Ectodermal cell (in vitro differentiated cells): ENCODE measurements at regions not wholly inside any gene's neighbourhood (a gene's known extent, or its start where the extent isn't known, plus 50 kb on each side); places are given as distances from the start of the nearest gene placed in this dataset.

ENCODE experiments used
- H3K27ac ChIP-seq: 2 replicates; pipeline ENCODE4 v1.7.0; 2013; ENCODE audit warnings: mild to moderate bottlenecking, low read depth, low read length; ENCODE audit not compliant: insufficient read depth, poor library complexity, severe bottlenecking
- H3K27me3 ChIP-seq: 2 replicates; pipeline ENCODE4 v1.7.0; 2013; ENCODE audit warnings: mild to moderate bottlenecking, low read length; ENCODE audit not compliant: insufficient read depth, control insufficient read depth, poor library complexity, severe bottlenecking
- H3K36me3 ChIP-seq: one replicate; pipeline ENCODE4 v1.7.0; 2013; ENCODE audit warnings: low read length; ENCODE audit not compliant: control insufficient read depth, insufficient read depth
- H3K4me1 ChIP-seq: one replicate; pipeline ENCODE4 v1.7.0; 2013; ENCODE audit warnings: low read length; ENCODE audit not compliant: control insufficient read depth, insufficient read depth
- H3K4me3 ChIP-seq: 2 replicates; pipeline ENCODE4 v1.7.0; 2013; ENCODE audit warnings: low read depth, low read length, control low read depth; ENCODE audit not compliant: insufficient read depth
- H3K9me3 ChIP-seq: 2 replicates; pipeline ENCODE4 v1.7.0; 2013; ENCODE audit warnings: mild to moderate bottlenecking, low read length, moderate library complexity; ENCODE audit not compliant: control insufficient read depth
- WGBS, 2 experiments: methylation state at CpG; one replicate each; pipeline ENCODE4 v1.1.7; 2013; ENCODE audit warnings: missing lambda C conversion rate in 2 of 2; 5-methylcytosine and 5-hydroxymethylcytosine counted together

GRCh38 chr11:80636999-80637398 lies 1196.2 kb upstream of the TENM4 start:
- Histone ChIP-seq H3K27ac (no peak overlapping the region), H3K27me3 (no peaks in the 10 kb centered on the region), H3K4me1 (no peaks in the 10 kb centered on the region), H3K4me3 (no peak overlapping the region), H3K36me3 (no peaks in the 10 kb centered on the region), H3K9me3 (no peaks in the 10 kb centered on the region)
- 86 to 89% methylated on average over 1 to 3 of the region's 3 CpGs for WGBS, 2 experiments

DNA sequence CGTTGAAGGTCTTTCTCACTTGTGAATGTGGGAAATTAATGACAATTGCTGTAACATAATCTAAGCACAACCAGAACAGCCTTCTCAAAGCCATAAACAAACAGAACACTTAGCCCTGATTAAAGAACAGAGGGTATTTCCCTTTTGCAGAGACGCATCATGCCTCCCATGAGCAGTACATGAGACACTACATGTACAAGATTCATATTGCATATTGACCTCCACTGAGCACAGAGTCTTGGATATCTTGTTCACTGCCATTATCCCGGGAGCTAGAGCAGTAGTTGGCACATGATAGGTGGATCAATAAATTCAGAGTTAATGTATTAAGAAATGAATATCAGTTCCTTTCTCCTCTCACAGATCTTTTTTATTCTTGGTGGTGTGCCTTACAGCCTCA lies 1194.3 kb upstream of the TENM4 start:
- no peaks in the 10 kb centered on the region for H3K4me1 ChIP-seq
- H3K27ac ChIP-seq: no peak overlapping the region
- H3K27me3 ChIP-seq: no peaks in the 10 kb centered on the region
- no peaks in the 10 kb centered on the region for H3K9me3 ChIP-seq
- H3K4me3 ChIP-seq: no peak overlapping the region
- 98% methylated on average over 2 of the region's 3 CpGs for WGBS, 2 experiments
- no peaks in the 10 kb centered on the region for H3K36me3 ChIP-seq

DNA sequence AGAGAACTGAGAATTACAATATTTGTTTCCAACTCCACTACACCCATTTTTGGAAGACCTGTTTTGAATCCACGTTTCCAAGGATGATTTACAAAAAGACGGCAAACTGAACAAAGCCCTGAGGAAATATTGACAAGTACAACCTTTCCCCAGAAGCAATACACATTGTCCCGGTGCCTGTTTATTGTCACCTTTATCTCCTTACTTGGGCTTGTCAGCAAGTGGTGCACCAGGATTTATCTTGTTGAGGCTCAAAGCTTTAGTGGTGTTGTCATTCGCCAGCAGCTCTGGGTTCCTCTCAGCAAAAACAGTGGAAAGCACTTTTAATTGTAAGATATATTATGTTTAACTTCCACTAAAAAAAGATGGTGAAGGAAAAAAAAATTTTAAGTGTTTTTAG lies 1191.9 kb upstream of the TENM4 start:
- Histone ChIP-seq H3K4me3 (no peak overlapping the region), H3K36me3 (no peaks in the 10 kb centered on the region), H3K9me3 (no peaks in the 10 kb centered on the region), H3K27ac (no peak overlapping the region), H3K27me3 (no peaks in the 10 kb centered on the region), H3K4me1 (no peaks in the 10 kb centered on the region)
- WGBS, 2 experiments: 93 to 95% methylated on average over 3 of the region's 4 CpGs

DNA sequence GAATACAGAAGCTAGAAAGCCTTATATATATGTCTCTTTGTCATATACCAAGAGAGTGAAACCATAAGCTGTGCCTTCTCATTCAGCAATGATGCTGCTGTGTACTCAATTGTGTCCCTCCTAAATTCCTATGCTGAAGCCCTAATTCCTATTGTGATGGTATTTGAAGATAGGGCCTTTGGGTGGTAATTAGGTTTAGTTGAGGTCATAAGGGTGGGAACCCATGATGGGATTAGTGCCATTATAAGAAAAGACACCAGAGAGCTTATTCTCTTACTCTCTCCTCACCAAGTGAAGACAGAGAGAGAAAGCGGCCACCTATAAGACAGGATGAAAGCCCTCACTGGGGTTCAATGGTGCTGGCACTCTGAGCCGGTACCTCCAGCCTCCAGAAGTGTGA lies 1191.3 kb upstream of the TENM4 start:
- no peaks in the 10 kb centered on the region for H3K27me3 ChIP-seq
- H3K4me1 ChIP-seq: no peaks in the 10 kb centered on the region
- WGBS, 2 experiments: 69 to 79% methylated on average over 2 of the region's 2 CpGs
- no peak overlapping the region for H3K27ac ChIP-seq
- H3K36me3 ChIP-seq: no peaks in the 10 kb centered on the region
- no peaks in the 10 kb centered on the region for H3K9me3 ChIP-seq
- no peak overlapping the region for H3K4me3 ChIP-seq

GRCh38 chr11:80629466-80629865 lies 1188.6 kb upstream of the TENM4 start:
- Histone ChIP-seq H3K4me1 (no peaks in the 10 kb centered on the region), H3K9me3 (no peaks in the 10 kb centered on the region), H3K27me3 (no peaks in the 10 kb centered on the region), H3K36me3 (no peaks in the 10 kb centered on the region), H3K27ac (no peak overlapping the region), H3K4me3 (no peak overlapping the region)
- WGBS, 2 experiments: 83 to 100% methylated on average over 2 of the region's 2 CpGs

DNA sequence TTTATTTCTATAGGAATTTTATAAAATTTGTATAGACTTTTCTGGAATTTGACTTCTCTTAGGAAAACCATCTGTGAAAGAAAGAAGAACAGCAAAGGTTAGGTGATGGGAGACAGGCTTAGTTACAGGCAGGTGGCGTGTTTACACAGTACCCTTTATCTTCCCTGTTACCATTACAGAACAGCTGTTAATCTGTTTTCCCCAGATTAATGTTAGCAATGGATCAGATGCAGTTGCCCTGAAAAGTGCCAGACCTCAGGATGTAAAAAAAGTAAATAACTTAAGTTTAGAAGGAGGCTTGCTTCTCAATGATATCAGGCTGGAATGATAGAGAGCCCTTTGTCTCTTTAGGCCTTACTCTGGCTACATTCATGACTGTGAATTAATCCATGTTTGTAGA lies 1186.5 kb upstream of the TENM4 start:
- no peaks in the 10 kb centered on the region for H3K4me1 ChIP-seq
- no peak overlapping the region for H3K4me3 ChIP-seq
- no peaks in the 10 kb centered on the region for H3K9me3 ChIP-seq
- no peak overlapping the region for H3K27ac ChIP-seq
- H3K27me3 ChIP-seq: no peaks in the 10 kb centered on the region
- H3K36me3 ChIP-seq: no peaks in the 10 kb centered on the region
- WGBS, 2 experiments: 86 to 100% methylated on average over 1 of the region's 1 CpG

DNA sequence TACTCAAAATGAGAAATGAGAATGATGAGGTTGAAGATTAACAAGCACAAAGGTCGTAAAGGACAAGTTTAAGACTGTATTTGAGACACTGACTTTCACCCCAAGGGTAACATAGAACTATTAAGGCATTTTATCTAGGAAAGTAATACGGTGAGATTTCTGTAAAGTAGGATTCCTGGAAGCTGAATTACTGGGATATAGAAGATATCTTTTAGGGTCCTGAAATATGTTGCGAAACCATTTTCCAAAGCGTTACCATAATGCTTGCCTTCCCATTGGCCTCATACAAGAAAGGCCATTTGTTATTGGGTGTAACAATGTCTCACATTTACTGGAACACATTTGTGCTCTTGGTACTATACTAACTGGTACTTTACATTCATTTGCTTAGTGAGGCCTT lies 1185.9 kb upstream of the TENM4 start:
- H3K4me1 ChIP-seq: no peaks in the 10 kb centered on the region
- no peak overlapping the region for H3K4me3 ChIP-seq
- no peaks in the 10 kb centered on the region for H3K9me3 ChIP-seq
- WGBS, 2 experiments: 97 to 100% methylated on average over 4 of the region's 4 CpGs
- H3K27ac ChIP-seq: no peak overlapping the region
- H3K36me3 ChIP-seq: no peaks in the 10 kb centered on the region
- no peaks in the 10 kb centered on the region for H3K27me3 ChIP-seq

DNA sequence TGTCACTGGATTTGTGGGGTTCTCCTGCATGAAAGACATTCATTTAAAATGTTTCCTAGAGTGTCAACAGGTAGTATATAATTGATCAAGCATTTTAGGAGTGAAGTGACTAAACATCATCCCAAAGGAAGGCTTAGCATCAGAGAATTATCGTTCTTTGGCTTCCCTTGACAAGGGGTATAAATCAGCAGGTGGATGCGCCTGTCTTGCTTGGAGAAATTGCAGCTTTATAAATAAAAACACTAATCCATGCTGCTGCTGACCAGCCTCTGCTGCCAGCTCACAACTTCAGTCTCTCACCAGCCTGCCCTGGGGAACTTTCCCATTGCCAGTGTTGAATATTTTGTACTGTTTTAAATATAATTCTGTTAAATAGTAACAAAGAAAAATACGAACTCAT lies 1184.7 kb upstream of the TENM4 start:
- 90 to 96% methylated on average over 2 of the region's 3 CpGs for WGBS, 2 experiments
- H3K27ac ChIP-seq: no peak overlapping the region
- no peaks in the 10 kb centered on the region for H3K36me3 ChIP-seq
- no peak overlapping the region for H3K4me3 ChIP-seq
- no peaks in the 10 kb centered on the region for H3K27me3 ChIP-seq
- H3K4me1 ChIP-seq: no peaks in the 10 kb centered on the region
- H3K9me3 ChIP-seq: no peaks in the 10 kb centered on the region

- Histone ChIP-seq H3K4me1 (no peaks in the 10 kb centered on the region), H3K27me3 (no peaks in the 10 kb centered on the region), H3K9me3 (no peaks in the 10 kb centered on the region), H3K4me3 (no peak overlapping the region), H3K36me3 (no peaks in the 10 kb centered on the region), H3K27ac (no peak overlapping the region)
- 88 to 95% methylated on average over 2 to 3 of the region's 3 CpGs for WGBS, 2 experiments
These were observed 1181.0 kb upstream of the TENM4 start for GRCh38 chr11:80621871-80622270.

DNA sequence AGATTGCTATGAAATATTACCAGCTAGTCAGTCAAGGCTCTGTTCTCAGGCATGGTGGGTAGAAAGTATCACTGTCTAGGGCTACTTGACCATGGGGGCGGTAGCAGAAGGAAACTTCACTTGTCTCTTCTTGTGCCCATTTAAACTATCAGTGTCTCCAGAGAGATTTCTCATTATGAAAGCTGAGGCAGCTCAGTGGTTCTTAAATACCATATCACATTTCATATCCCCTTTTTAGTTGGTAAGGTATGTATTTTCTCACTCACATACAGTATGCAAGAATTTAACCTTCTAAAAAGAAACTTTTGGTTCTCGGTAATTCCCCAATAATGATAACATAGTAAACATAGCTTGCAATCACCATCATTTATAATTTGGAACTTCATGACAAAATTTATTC lies 1180.0 kb upstream of the TENM4 start:
- Histone ChIP-seq H3K36me3 (no peaks in the 10 kb centered on the region), H3K27me3 (no peaks in the 10 kb centered on the region), H3K4me1 (no peaks in the 10 kb centered on the region), H3K9me3 (no peaks in the 10 kb centered on the region), H3K4me3 (no peak overlapping the region), H3K27ac (no peak overlapping the region)
- 98 to 100% methylated on average over 1 to 2 of the region's 2 CpGs for WGBS, 2 experiments

- Histone ChIP-seq H3K27ac (no peak overlapping the region), H3K9me3 (no peaks in the 10 kb centered on the region), H3K36me3 (no peaks in the 10 kb centered on the region), H3K4me1 (no peaks in the 10 kb centered on the region), H3K27me3 (no peaks in the 10 kb centered on the region), H3K4me3 (no peak overlapping the region)
- 97 to 100% methylated on average over 1 of the region's 1 CpG for WGBS, 2 experiments
These were observed 1176.3 kb upstream of the TENM4 start for GRCh38 chr11:80617156-80617555.
